Tibial nerve (tissue), 4 donors: ENCODE measurements at regions not wholly inside any gene's neighbourhood (a gene's known extent, or its start where the extent isn't known, plus 50 kb on each side); places are given as distances from the start of the nearest gene placed in this dataset.
"Not testable (repeated sequence)": the region's sequence is repeated elsewhere in the genome, so short reads cannot be mapped to it uniquely, and the experiment has no call there.

ENCODE experiments used
- DNase-seq, 2 donors: peaks; one replicate each; pipeline ENCODE4 v3.0.0-alpha.2; 2019; ENCODE audit warnings: low spot score in 2 of 2
- H3K27ac ChIP-seq, 4 donors: fragments of 200-600 bp; sonication (generic) in 3 of 4; one replicate each; pipeline ENCODE4 v1.5.1; 2017 to 2019; ENCODE audit warnings: mild to moderate bottlenecking in 1 of 4
- H3K27me3 ChIP-seq, 2 donors: fragments of 200-600 bp; sonication (generic) in 1 of 2; one replicate each; pipeline versions ENCODE4 v1.5.1 to v1.6.0; 2017 to 2019
- H3K36me3 ChIP-seq, 3 donors: fragments of 200-600 bp; sonication (generic); one replicate each; pipeline ENCODE4 v1.5.1; 2018 to 2019
- H3K4me1 ChIP-seq, 4 donors: fragments of 200-600 bp; sonication (generic) in 3 of 4; one replicate each; pipeline ENCODE4 v1.5.1; 2017 to 2019
- H3K4me3 ChIP-seq, 4 donors: fragments of 200-600 bp; sonication (generic) in 3 of 4; one replicate each; pipeline ENCODE4 v1.5.1; 2017 to 2019; ENCODE audit warnings: mild to moderate bottlenecking in 1 of 4, moderate library complexity in 1 of 4
- H3K9me3 ChIP-seq, 4 donors: fragments of 200-600 bp; sonication (generic) in 3 of 4; one replicate each; pipeline ENCODE4 v1.5.1; 2017 to 2019
- CTCF ChIP-seq, 5 experiments: fragments of 200-600 bp in 3 of 5; fragments of 450-650 bp in 2 of 5; sonication (generic) in 3 of 5; IDR thresholded peaks; one replicate each; pipeline ENCODE4 v1.5.1; 2016 to 2019; ENCODE audit warnings: antibody characterized with exemption in 5 of 5, mild to moderate bottlenecking in 3 of 5, moderate library complexity in 2 of 5
- EP300 ChIP-seq, 2 donors: sonication (generic); formaldehyde crosslinking; IDR thresholded peaks; one replicate each; pipeline ENCODE4 v1.6.1; 2017; ENCODE audit warnings: antibody characterized with exemption in 2 of 2, mild to moderate bottlenecking in 1 of 2
- POLR2A ChIP-seq, 2 donors: fragments of 450-650 bp; IDR thresholded peaks; one replicate each; pipeline ENCODE4 v1.6.1; 2017; ENCODE audit warnings: antibody characterized with exemption in 2 of 2, mild to moderate bottlenecking in 2 of 2, moderate library complexity in 2 of 2
- WGBS, 2 donors: methylation state at CpG; one replicate each; pipeline ENCODE4 v1.1.5; 2018; 5-methylcytosine and 5-hydroxymethylcytosine counted together

- H3K4me3 ChIP-seq, result no peak overlapping the region
- peaks cover 0 to 8% (median 0%) of the 10 kb centered on the region in 4 donors for H3K9me3 ChIP-seq
- no peak overlapping the region for H3K27ac ChIP-seq
- no peak for TF ChIP-seq EP300 (IDR thresholded peaks at IDR 0.05)
- no peak for TF ChIP-seq POLR2A (IDR thresholded peaks at IDR 0.05)
- no peak for TF ChIP-seq CTCF (IDR thresholded peaks at IDR 0.05)
- H3K36me3 ChIP-seq, result no peaks in the 10 kb centered on the region
- H3K27me3 ChIP-seq, result no peaks in the 10 kb centered on the region
- H3K4me1 ChIP-seq, result no peaks in the 10 kb centered on the region
- no peak for DNase-seq
- 70 to 76% methylated on average over 2 of the region's 2 CpGs for WGBS, 2 donors
These were observed 286.0 kb downstream of the TRIM36 start for GRCh38 chr5:114883675-114884074.

GRCh38 chr5:114859438-114859735 lies 310.3 kb downstream of the TRIM36 start:
- TF ChIP-seq EP300 (IDR thresholded peaks at IDR 0.05) (no peak), CTCF (IDR thresholded peaks at IDR 0.05) (no peak), POLR2A (IDR thresholded peaks at IDR 0.05) (no peak)
- Histone ChIP-seq H3K27ac (no peak overlapping the region), H3K36me3 (no peaks in the 10 kb centered on the region), H3K4me3 (no peak overlapping the region), H3K4me1 (peaks cover 0 to 11% (median 0%) of the 10 kb centered on the region in 4 donors), H3K27me3 (no peaks in the 10 kb centered on the region), H3K9me3 (no peaks in the 10 kb centered on the region)
- no peak for DNase-seq

GRCh38 chr5:114858665-114859437 lies 310.9 kb downstream of the TRIM36 start:
- H3K27ac ChIP-seq, result no peak overlapping the region
- H3K27me3 ChIP-seq, result no peaks in the 10 kb centered on the region
- no peak for DNase-seq
- TF ChIP-seq EP300 (IDR thresholded peaks at IDR 0.05) (no peak), POLR2A (IDR thresholded peaks at IDR 0.05) (no peak), CTCF (IDR thresholded peaks at IDR 0.05) (no peak)
- peaks cover 0 to 11% (median 0%) of the 10 kb centered on the region in 4 donors for H3K4me1 ChIP-seq
- no peaks in the 10 kb centered on the region for H3K36me3 ChIP-seq
- no peak overlapping the region for H3K4me3 ChIP-seq
- no peaks in the 10 kb centered on the region for H3K9me3 ChIP-seq
- WGBS, 2 donors, result 60 to 66% methylated on average over 7 of the region's 7 CpGs

- DNase-seq, result no peak
- 45 to 49% methylated on average over 22 of the region's 22 CpGs for WGBS, 2 donors
These were observed 311.7 kb downstream of the TRIM36 start for GRCh38 chr5:114857941-114858551.

GRCh38 chr5:114844711-114845110 lies 325.0 kb downstream of the TRIM36 start:
- not testable (repeated sequence) for H3K4me1 ChIP-seq, H3K27ac ChIP-seq, H3K36me3 ChIP-seq, H3K4me3 ChIP-seq, DNase-seq, H3K27me3 ChIP-seq
- H3K9me3 ChIP-seq, result peaks cover 0 to 29% (median 0%) of the 10 kb centered on the region in 4 donors
- 91 to 95% methylated on average over 9 of the region's 9 CpGs for whole genome bisulfite sequencing, 2 donors

More at GRCh38 chr5:114857941-114858551, 311.7 kb downstream of the TRIM36 start:
- TF ChIP-seq POLR2A (IDR thresholded peaks at IDR 0.05), result no peak
- TF ChIP-seq CTCF (IDR thresholded peaks at IDR 0.05), result no peak
- TF ChIP-seq EP300 (IDR thresholded peaks at IDR 0.05), result no peak
- peak overlapping the region in 1 of 4 donors; percentile 12 for H3K4me3 ChIP-seq
- peaks cover 0 to under 1% (median 0%) of the 10 kb centered on the region in 4 donors for H3K9me3 ChIP-seq
- no peaks in the 10 kb centered on the region for H3K36me3 ChIP-seq
- H3K27me3 ChIP-seq, result no peaks in the 10 kb centered on the region
- H3K27ac ChIP-seq, result no peak overlapping the region
- H3K4me1 ChIP-seq, result peaks cover 0 to 11% (median 0%) of the 10 kb centered on the region in 4 donors
